Ascending aorta (tissue), 2 donors: ENCODE measurements at regions not wholly inside any gene's neighbourhood (a gene's known extent, or its start where the extent isn't known, plus 50 kb on each side); places are given as distances from the start of the nearest gene placed in this dataset.

Experiments used
- DNase-seq, 2 donors: peaks; one replicate each; pipeline ENCODE4 v3.0.0-alpha.2; 2019; ENCODE audit warnings: low spot score in 2 of 2
- H3K27ac ChIP-seq, 2 donors: fragments of 200-600 bp; sonication (generic); one replicate each; pipeline ENCODE4 v1.5.1; 2016 to 2017; ENCODE audit warnings: mild to moderate bottlenecking in 1 of 2
- H3K27me3 ChIP-seq: fragments of 200-600 bp; sonication (generic); one replicate; pipeline ENCODE4 v1.5.1; 2017
- H3K36me3 ChIP-seq, 2 donors: fragments of 200-600 bp; sonication (generic); one replicate each; pipeline ENCODE4 v1.5.1; 2016
- H3K4me1 ChIP-seq, 2 donors: fragments of 200-600 bp; sonication (generic); one replicate each; pipeline ENCODE4 v1.5.1; 2016 to 2017; ENCODE audit warnings: mild to moderate bottlenecking in 1 of 2
- H3K4me3 ChIP-seq, 2 donors: fragments of 200-600 bp; sonication (generic); one replicate each; pipeline ENCODE4 v1.5.1; 2016 to 2017; ENCODE audit warnings: mild to moderate bottlenecking in 1 of 2
- H3K9me3 ChIP-seq, 2 donors: fragments of 200-600 bp; sonication (generic); one replicate each; pipeline ENCODE4 v1.5.1; 2016
- intact Hi-C: fragments of 100-400 bp; cut with DNase I; formaldehyde crosslinking; loops from one replicate; pipeline ENCODE4 v1.15.1; 2023
- TF ChIP-seq, protein P1 (sequence below), 3 experiments: fragments of 200-600 bp in 2 of 3; fragments of 450-650 bp in 1 of 3; sonication (generic) in 2 of 3; IDR thresholded peaks; one replicate each; pipeline ENCODE4 v1.5.1; 2016 to 2019; ENCODE audit warnings: antibody characterized with exemption in 3 of 3, mild to moderate bottlenecking in 1 of 3, moderate library complexity in 1 of 3

DNA sequence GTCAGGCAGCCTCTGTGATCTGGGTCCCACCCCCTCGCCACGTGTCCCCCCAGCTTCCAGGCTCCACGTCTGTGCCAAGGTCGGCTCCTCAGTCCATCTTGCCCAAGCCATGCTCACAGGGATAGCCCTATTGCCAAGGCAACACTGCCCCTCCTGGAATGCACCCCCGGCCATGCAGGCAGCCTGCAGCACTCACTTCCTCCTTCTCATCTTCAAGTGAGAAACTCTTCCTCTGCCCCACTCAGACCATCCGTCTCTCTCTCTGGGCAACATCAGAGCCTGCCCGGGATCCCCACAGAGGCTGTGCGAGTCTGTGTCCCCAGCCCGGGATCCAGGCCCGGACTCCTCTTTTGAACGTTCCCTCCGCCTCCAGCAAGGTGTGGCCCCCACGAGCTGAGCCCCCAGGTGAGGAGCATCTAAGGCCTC, 852.3 kb downstream of the BRD1 start:
- Histone ChIP-seq H3K27me3 (no peaks in the 10 kb centered on the region), H3K4me3 (no peak overlapping the region), H3K9me3 (no peaks in the 10 kb centered on the region), H3K4me1 (no peaks in the 10 kb centered on the region), H3K36me3 (no peaks in the 10 kb centered on the region), H3K27ac (no peak overlapping the region)
- TF ChIP-seq, protein P1, sequence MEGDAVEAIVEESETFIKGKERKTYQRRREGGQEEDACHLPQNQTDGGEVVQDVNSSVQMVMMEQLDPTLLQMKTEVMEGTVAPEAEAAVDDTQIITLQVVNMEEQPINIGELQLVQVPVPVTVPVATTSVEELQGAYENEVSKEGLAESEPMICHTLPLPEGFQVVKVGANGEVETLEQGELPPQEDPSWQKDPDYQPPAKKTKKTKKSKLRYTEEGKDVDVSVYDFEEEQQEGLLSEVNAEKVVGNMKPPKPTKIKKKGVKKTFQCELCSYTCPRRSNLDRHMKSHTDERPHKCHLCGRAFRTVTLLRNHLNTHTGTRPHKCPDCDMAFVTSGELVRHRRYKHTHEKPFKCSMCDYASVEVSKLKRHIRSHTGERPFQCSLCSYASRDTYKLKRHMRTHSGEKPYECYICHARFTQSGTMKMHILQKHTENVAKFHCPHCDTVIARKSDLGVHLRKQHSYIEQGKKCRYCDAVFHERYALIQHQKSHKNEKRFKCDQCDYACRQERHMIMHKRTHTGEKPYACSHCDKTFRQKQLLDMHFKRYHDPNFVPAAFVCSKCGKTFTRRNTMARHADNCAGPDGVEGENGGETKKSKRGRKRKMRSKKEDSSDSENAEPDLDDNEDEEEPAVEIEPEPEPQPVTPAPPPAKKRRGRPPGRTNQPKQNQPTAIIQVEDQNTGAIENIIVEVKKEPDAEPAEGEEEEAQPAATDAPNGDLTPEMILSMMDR (IDR thresholded peaks at IDR 0.05), result no peak
- intact Hi-C loops, result no loop called here
- peak in 1 of 2 donors; percentile 63 for DNase-seq

DNA sequence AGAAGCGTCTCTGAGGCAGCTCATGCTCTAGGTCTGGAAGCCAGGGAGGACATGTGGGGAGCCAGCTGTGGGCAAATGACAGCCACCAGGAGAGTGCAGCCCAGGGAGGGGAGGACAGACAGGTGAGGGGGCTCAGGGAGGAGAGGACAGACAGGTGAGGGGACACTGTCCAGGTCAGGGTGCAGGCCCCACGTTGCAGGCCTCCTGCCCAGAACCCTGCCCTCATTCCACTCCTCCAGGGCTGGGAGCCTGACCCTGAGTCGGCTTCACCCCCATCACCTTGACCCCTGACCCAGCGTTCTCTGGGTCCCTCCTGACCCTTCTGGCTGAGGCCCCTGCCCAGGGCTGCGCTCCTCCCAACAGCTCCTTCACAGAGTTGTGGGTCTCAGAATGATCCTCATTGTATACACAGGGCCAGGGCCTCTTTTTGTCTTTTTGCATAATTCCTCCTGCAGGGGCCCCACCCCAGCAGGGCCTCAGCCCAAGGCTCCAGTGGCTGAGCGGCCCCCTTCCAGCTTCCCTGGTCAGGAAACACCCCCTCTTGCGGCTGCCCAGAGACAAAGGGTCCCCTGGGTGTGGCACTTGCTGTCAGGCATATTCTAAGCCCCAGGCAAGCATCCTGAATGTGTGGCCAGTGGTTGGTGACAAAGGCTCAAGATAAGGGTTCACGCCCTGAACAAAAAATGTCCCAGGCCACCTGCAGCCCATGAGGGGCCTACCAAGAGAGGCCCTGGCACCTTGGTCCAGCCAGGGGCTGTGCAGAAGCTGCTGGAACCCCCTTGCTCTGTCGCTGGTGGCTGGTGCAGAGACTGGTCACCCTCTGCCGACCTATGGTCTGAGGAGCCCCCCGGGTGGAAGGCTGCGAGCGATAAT, 853.0 kb downstream of the BRD1 start:
- Histone ChIP-seq H3K27me3 (no peaks in the 10 kb centered on the region), H3K27ac (no peak overlapping the region), H3K4me3 (no peak overlapping the region), H3K4me1 (no peaks in the 10 kb centered on the region), H3K9me3 (no peaks in the 10 kb centered on the region), H3K36me3 (no peaks in the 10 kb centered on the region)
- no peak for DNase-seq
- intact Hi-C loops, result no loop called here
- TF ChIP-seq, protein P1 (IDR thresholded peaks at IDR 0.05), result no peak

DNA sequence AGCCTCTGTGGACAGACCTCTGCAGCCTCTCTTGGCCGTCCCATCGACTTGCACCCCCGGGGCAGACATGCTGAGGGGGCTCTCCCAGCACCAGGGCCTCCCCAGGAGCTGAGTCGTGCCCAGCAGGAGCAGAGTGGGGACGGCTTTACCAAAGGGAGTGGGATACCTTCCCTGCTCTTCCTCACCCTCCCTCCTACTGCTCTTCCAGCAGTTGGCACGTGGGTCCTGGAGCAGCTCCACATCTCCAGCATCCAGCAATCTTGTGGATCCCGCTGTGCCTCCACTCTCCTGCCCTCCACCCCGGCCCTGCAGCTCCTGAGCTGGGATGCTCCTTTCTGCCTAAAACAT, 854.0 kb downstream of the BRD1 start:
- no peak for DNase-seq
- Histone ChIP-seq H3K27me3 (no peaks in the 10 kb centered on the region), H3K36me3 (no peaks in the 10 kb centered on the region), H3K4me1 (no peaks in the 10 kb centered on the region), H3K27ac (no peak overlapping the region), H3K4me3 (no peak overlapping the region), H3K9me3 (no peaks in the 10 kb centered on the region)
- intact Hi-C loops, result no loop called here
- TF ChIP-seq, protein P1 (IDR thresholded peaks at IDR 0.05), result no peak

DNA sequence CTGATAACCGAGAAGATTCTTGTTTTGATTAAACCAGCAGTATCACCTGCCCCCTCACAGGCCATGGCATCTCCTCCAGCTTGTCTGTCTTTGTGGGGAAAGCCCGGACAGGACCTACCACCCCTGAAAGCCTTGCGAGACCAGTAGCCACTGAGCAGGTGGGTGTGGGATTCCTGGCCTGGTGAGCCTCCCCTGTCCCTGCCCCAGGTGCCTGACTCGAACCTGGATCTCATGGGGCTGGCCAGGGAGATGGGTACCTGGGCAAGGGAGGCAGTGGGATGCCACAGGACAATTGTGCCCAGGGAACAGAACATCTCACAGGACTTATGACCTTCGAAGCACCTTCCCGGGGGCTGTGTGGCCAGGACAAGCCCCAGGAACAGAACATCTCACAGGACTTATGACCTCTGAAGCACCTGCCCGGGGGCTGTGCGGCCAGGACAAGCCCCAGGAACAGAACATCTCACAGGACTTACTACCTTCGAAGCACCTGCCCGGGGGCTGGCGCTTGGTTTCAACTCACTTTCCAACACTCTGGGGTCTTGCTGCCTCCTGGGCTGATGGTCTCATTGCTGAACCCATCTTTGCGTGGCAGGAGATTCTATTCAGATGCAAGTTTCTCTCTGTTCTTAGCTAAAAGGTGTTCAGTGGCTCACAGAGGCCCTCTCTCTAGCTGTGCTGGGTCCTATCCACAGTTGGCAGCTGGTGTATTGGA, 854.5 kb downstream of the BRD1 start:
- no peaks in the 10 kb centered on the region for H3K27me3 ChIP-seq
- no peaks in the 10 kb centered on the region for H3K9me3 ChIP-seq
- H3K4me1 ChIP-seq, result no peaks in the 10 kb centered on the region
- peak in 1 of 2 donors; percentile 39 for DNase-seq
- H3K36me3 ChIP-seq, result no peaks in the 10 kb centered on the region
- H3K27ac ChIP-seq, result no peak overlapping the region
- H3K4me3 ChIP-seq, result no peak overlapping the region
- intact Hi-C loops, result no loop called here
- TF ChIP-seq, protein P1 (IDR thresholded peaks at IDR 0.05), result no peak

DNA sequence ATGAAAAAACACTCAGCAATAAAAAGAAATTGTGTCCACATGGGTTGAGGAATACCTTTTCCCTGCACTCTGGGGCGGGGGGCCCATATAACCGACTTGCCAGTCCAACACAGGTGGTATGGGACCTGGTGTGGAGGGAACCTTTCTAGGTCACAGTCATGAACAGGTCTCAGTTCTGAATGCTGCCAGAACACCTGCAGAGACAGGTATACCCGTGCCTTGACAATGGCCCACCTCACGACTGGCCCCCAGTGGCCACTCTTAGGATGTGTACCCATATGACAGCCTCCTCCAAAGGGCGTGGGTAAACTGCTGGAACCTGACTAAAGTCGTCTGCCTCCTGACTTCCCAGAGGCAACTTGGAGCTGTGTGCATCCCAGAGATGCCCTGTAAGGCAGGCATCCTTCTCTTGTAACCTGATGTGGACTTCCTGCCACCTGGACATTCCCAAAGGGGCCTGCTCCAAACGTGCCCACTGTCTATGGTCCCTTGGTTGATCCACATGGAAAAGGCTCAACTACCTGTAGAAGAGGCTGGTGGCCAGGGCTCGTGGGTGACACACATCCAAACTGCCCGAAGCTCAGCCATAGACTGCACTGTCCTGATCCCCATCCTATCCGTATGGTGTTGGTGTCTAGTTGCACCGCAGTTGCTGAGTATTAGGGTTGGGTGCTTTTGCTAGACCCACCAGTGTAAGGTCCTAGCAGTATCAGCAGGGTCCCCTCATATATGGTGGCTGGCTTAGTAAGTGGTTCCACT, 859.3 kb downstream of the BRD1 start:
- DNase-seq, result peak in 1 of 2 donors; percentile 39
- no peaks in the 10 kb centered on the region for H3K27me3 ChIP-seq
- TF ChIP-seq, protein P1 (IDR thresholded peaks at IDR 0.05), result no peak
- intact Hi-C loops, result no loop called here
- no peaks in the 10 kb centered on the region for H3K9me3 ChIP-seq
- H3K4me1 ChIP-seq, result no peaks in the 10 kb centered on the region
- no peaks in the 10 kb centered on the region for H3K36me3 ChIP-seq
- H3K27ac ChIP-seq, result no peak overlapping the region
- H3K4me3 ChIP-seq, result no peak overlapping the region
